K562 (cell line): ENCODE measurements at regions not wholly inside any gene's neighbourhood (a gene's known extent, or its start where the extent isn't known, plus 50 kb on each side); places are given as distances from the start of the nearest gene placed in this dataset.
A peak's percentile ranks its signal among the peaks of the same experiment; 100 is the strongest.

Source experiments
- ATF1 ChIP-seq, 2 experiments: fragments of 450-650 bp in 1 of 2; IDR thresholded peaks; 2 replicates each; pipeline ENCODE4 v1.6.1; 2016; ENCODE audit warnings: missing compliant biosample characterization in 1 of 2, missing genetic modification characterization in 1 of 2
- EP400 ChIP-seq: fragments of 450-650 bp; IDR thresholded peaks from 2 replicates; pipeline ENCODE4 v1.6.1; 2017; ENCODE audit warnings: antibody characterized with exemption, mild to moderate bottlenecking, moderate library complexity
- ERF ChIP-seq: fragments of 450-650 bp; formaldehyde crosslinking; IDR thresholded peaks from 2 replicates; pipeline ENCODE4 v1.4.0; 2020; ENCODE audit warnings: mild to moderate bottlenecking, mixed read lengths
- FOXK2 ChIP-seq, 2 experiments: fragments of 450-650 bp; IDR thresholded peaks in 1 of 2; conservative IDR thresholded peaks in 1 of 2; 2 replicates each; pipeline ENCODE4 v1.6.1; 2016; ENCODE audit warnings: low read depth in 2 of 2, mild to moderate bottlenecking in 1 of 2
- GATAD2A ChIP-seq: fragments of 450-650 bp; IDR thresholded peaks from 2 replicates; pipeline ENCODE4 v1.6.1; 2017
- HNRNPLL ChIP-seq: fragments of 200-400 bp; formaldehyde crosslinking; IDR thresholded peaks from 2 replicates; pipeline ENCODE4 v1.6.1; 2017; ENCODE audit warnings: low read length, low read depth, mild to moderate bottlenecking; ENCODE audit not compliant: poor library complexity, severe bottlenecking
- ILK ChIP-seq: fragments of 450-650 bp; IDR thresholded peaks from 2 replicates; pipeline ENCODE4 v1.6.1; 2016; ENCODE audit warnings: missing genetic modification characterization, low read depth, mild to moderate bottlenecking, missing compliant biosample characterization, moderate library complexity, borderline replicate concordance
- NFE2L1 ChIP-seq: fragments of 450-650 bp; IDR thresholded peaks from 2 replicates; pipeline ENCODE4 v1.6.1; 2016; ENCODE audit warnings: missing genetic modification characterization, low read depth, mild to moderate bottlenecking, missing compliant biosample characterization, moderate library complexity, borderline replicate concordance
- RCOR1 ChIP-seq, 2 experiments: IDR thresholded peaks; 2 replicates each; pipeline ENCODE4 v1.6.1; 2012; ENCODE audit warnings: low read depth in 2 of 2, low read length in 2 of 2, borderline replicate concordance in 1 of 2, improper control_type of control experiment in 1 of 2
- SMARCB1 ChIP-seq: IDR thresholded peaks from 2 replicates; pipeline ENCODE4 v1.6.1; 2011; ENCODE audit warnings: improper control_type of control experiment, low read depth; ENCODE audit not compliant: insufficient read length
- TSC22D4 ChIP-seq: fragments of 450-650 bp; IDR thresholded peaks from 2 replicates; pipeline ENCODE4 v1.6.1; 2016; ENCODE audit warnings: missing genetic modification characterization, missing biosample characterization, control low read depth
- ZNF133 ChIP-seq: fragments of 250-450 bp; sonication (Bioruptor Pico); IDR thresholded peaks from 2 replicates; pipeline ENCODE4 v1.4.0; 2020; ENCODE audit warnings: mild to moderate bottlenecking
- ZNF253 ChIP-seq: fragments of 250-450 bp; sonication (Bioruptor Pico); conservative IDR thresholded peaks from 2 replicates; pipeline ENCODE4 v1.6.1; 2021; ENCODE audit warnings: mild to moderate bottlenecking
- TF ChIP-seq, protein P1 (sequence below): IDR thresholded peaks from 2 replicates; pipeline ENCODE4 v1.6.1; 2016; ENCODE audit warnings: missing genetic modification characterization, missing compliant biosample characterization

DNA sequence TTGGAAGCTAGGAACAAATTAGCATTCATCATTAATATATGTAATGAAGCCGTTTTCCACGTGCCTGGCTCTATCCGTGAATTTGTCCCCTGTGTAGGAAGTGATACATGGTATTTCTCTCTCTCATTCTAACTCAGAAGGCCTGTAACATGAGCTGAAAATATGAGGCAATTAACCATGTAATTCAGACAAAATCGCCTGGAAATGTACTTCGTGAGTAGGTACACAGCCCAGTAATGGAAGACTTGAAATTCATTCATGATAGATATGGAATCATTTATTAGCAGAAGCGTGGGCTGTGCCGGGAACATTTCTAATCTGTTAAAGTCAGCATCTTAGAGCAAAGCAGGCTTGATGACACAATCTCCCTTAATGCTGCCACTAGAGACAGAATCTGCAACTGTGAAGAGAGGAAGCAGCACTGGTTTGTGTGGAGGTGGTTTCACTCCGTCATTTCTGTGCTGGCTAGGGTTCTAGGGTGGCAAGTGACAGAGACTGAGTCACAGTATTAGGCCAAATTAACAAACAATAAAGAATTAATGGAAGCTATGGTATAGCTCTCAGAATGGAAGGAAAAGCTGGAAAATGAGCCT is 225.0 kb upstream of the PROK2 start (continued):
- TF ChIP-seq, protein P1, sequence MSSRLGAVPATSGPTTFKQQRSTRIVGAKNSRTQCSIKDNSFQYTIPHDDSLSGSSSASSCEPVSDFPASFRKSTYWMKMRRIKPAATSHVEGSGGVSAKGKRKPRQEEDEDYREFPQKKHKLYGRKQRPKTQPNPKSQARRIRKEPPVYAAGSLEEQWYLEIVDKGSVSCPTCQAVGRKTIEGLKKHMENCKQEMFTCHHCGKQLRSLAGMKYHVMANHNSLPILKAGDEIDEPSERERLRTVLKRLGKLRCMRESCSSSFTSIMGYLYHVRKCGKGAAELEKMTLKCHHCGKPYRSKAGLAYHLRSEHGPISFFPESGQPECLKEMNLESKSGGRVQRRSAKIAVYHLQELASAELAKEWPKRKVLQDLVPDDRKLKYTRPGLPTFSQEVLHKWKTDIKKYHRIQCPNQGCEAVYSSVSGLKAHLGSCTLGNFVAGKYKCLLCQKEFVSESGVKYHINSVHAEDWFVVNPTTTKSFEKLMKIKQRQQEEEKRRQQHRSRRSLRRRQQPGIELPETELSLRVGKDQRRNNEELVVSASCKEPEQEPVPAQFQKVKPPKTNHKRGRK (tag): no peak
- TF ChIP-seq ATF1 (CRISPR knock-in tag; IDR thresholded peaks at IDR 0.05) (no peak), ATF1 (tag; IDR thresholded peaks at IDR 0.05) (no peak), ERF (CRISPR knock-in tag) (no peak), HNRNPLL (no peak), EP400 (no peak), GATAD2A (no peak), ZNF133 (CRISPR knock-in tag) (no peak), TSC22D4 (tag) (no peak), NFE2L1 (tag) (no peak), ZNF253 (CRISPR knock-in tag) (no peak), SMARCB1 (no peak), ILK (no peak), FOXK2 (conservative IDR thresholded peaks at IDR 0.05 in 1 of 2, IDR thresholded peaks at IDR 0.05 in 1 of 2; ENCODE audit: low read depth in 2 of 2) (no peak), RCOR1 (IDR thresholded peaks at IDR 0.05; ENCODE audit: borderline replicate concordance in 1 of 2, low read depth in 2 of 2, low read length in 2 of 2) (0 out of 4 replicates have a peak, but pooled peaks of 1 of the 2 experiments have one; percentile 12)
